GM12865 (cell line): ENCODE measurements at regions not wholly inside any gene's neighbourhood (a gene's known extent, or its start where the extent isn't known, plus 50 kb on each side); places are given as distances from the start of the nearest gene placed in this dataset.

Experiments
- DNase-seq: peaks from one replicate; pipeline ENCODE4 v3.0.0; 2010; ENCODE audit warnings: low read depth
- H3K4me3 ChIP-seq: 2 replicates; pipeline ENCODE4 v1.5.1; 2011; ENCODE audit warnings: mild to moderate bottlenecking, low read depth, low read length, control low read depth
- CTCF ChIP-seq: IDR thresholded peaks from 2 replicates; pipeline ENCODE4 v1.5.1; 2011; ENCODE audit warnings: low read length, control low read depth, low read depth, inconsistent platforms; ENCODE audit not compliant: insufficient read depth; ENCODE audit errors: missing control alignments

GRCh38 chr9:91147079-91147708 lies 214.5 kb downstream of the AUH start:
- TF ChIP-seq CTCF: no peak
- DNase-seq: no peak
- no peak overlapping the region for H3K4me3 ChIP-seq

- peak; percentile 17 for DNase-seq
- TF ChIP-seq CTCF: no peak
- H3K4me3 ChIP-seq: no peak overlapping the region
These were observed 213.4 kb downstream of the AUH start for GRCh38 chr9:91148306-91148705.

GRCh38 chr9:91150273-91150997 lies 211.3 kb downstream of the AUH start:
- no peak for DNase-seq
- H3K4me3 ChIP-seq: no peak overlapping the region
- no peak for TF ChIP-seq CTCF

- TF ChIP-seq CTCF: no peak
- H3K4me3 ChIP-seq: no peak overlapping the region
- peak; percentile 84 for DNase-seq
These were observed 210.6 kb downstream of the AUH start for GRCh38 chr9:91150998-91151717.

- TF ChIP-seq CTCF: no peak
- DNase-seq: no peak
- no peak overlapping the region for H3K4me3 ChIP-seq
These were observed 210.0 kb downstream of the AUH start for GRCh38 chr9:91151718-91152095.

- DNase-seq: no peak
- TF ChIP-seq CTCF: no peak
- H3K4me3 ChIP-seq: no peak overlapping the region
These were observed 207.0 kb downstream of the AUH start for GRCh38 chr9:91154686-91155085.
